ENCODE measurements at regions not wholly inside any gene's neighbourhood (a gene's known extent, or its start where the extent isn't known, plus 50 kb on each side); places are given as distances from the start of the nearest gene placed in this dataset.
"Not testable (repeated sequence)": the region's sequence is repeated elsewhere in the genome, so short reads cannot be mapped to it uniquely, and the experiment has no call there.

DNA sequence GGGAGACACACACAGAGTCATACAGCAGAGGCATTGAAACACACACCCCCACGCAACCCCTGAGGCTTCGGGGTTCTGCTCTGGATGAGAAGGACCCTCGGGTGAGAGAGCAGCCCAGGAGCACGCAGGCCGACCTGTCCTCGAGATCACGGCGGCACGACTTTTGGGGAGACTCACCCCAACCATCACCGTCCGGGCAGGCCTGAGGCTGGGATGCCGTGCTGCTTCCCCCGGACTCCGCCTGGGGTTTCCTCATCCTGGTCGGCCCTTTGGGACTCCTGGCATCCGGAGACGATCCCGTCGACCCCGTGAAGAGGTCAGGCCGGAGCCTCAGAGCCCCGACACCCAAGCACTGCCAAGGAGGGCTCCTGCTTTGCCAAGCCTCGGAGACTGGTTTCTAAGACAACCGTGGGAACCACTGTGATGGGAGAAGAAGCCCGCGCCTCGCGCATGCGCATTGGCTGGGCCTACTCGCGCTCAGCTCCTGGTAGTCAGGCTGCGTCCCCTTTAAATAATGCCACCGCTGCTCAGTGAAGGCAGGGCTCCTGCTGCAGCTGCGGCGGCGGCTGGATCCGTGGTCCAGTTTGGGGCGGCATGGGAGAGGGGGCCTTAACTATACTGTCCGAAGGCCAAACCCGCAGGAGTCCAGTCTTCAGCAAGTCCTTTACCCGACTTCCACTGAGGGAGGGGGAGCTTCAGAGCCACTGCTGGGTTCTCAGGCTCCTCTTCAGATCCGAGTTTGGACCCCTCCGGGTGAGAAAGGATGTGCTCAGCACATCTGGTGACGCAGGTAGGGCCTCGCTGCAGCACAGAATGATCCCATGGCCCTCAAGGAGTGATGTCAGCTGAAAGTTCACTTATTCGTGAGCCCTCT is 171.4 kb upstream of the ZNF337 start:
- peaks cover 9% of the 10 kb centered on the region for H3K4me1 ChIP-seq (ENCODE audit: insufficient read depth, low read length)
- peak overlapping the region; percentile 97 for H3K4me2 ChIP-seq (ENCODE audit: insufficient read depth, low read length)
- H3K4me3 ChIP-seq (ENCODE audit: insufficient read depth, low read length): peak overlapping the region; percentile 75
- no peaks in the 10 kb centered on the region for H3K79me2 ChIP-seq (ENCODE audit: insufficient read depth, low read length)
- no peaks in the 10 kb centered on the region for H3K36me3 ChIP-seq (ENCODE audit: insufficient read depth, low read length)
- DNase-seq (ENCODE audit: insufficient read length, low spot score, missing footprints): peak; percentile 95
- no peak for TF ChIP-seq CTCF (IDR thresholded peaks at IDR 0.05; ENCODE audit: extremely low read depth, low read depth, low read length)
- H2AFZ ChIP-seq (ENCODE audit: low read length): peak overlapping the region; percentile 99
- no peak overlapping the region for H3K27ac ChIP-seq (ENCODE audit: low read depth, low read length)
- H3K27me3 ChIP-seq (ENCODE audit: insufficient read depth, low read length): no peaks in the 10 kb centered on the region
- H4K20me1 ChIP-seq (ENCODE audit: insufficient read depth, low read length): no peaks in the 10 kb centered on the region
- H3K9me3 ChIP-seq (ENCODE audit: low read depth, low read length): no peaks in the 10 kb centered on the region

DNA sequence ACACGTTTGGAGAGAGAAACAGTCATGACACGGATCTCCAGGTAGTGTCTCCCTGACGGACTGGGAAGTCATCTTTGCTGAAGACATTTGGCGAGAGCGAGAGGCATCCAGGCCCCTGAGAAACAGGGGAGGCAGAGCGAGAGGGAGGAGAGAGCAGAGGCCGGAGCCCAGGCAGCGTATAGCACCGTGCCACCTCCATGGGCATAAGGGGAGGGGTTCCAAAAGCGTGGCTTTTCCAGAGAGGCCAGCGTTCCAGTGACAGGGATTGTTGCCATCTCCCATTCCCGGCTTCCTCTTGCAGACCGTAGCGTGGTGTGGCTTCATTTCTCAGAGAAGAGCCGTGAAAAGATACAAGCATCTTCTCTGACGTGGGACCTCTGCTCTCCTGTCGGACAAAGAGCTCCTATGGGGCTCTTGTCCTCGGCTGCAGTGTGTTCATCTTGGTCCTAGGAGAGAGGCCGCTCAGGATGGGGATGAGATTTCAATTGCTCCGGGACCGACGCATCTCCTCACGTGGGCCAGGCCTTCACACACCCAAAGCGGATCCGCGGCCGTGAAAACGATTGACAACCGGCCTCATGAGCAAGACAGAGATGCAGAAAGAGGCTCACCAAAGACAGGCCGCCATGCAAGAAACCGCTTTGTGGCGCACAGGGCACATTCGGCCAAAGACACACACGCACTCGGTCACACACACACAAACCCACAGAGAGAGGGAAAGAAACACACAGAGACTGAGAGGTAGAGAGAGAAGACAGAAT is 170.5 kb upstream of the ZNF337 start:
- DNase-seq (ENCODE audit: insufficient read length, low spot score, missing footprints); H3K27me3 ChIP-seq (ENCODE audit: insufficient read depth, low read length); H3K4me2 ChIP-seq (ENCODE audit: insufficient read depth, low read length); H3K79me2 ChIP-seq (ENCODE audit: insufficient read depth, low read length); H2AFZ ChIP-seq (ENCODE audit: low read length); H4K20me1 ChIP-seq (ENCODE audit: insufficient read depth, low read length); H3K27ac ChIP-seq (ENCODE audit: low read depth, low read length); H3K4me3 ChIP-seq (ENCODE audit: insufficient read depth, low read length); H3K36me3 ChIP-seq (ENCODE audit: insufficient read depth, low read length); H3K9me3 ChIP-seq (ENCODE audit: low read depth, low read length): not testable (repeated sequence)
- H3K4me1 ChIP-seq (ENCODE audit: insufficient read depth, low read length): peaks cover 15% of the 10 kb centered on the region

- DNase-seq (ENCODE audit: insufficient read length, low spot score, missing footprints): peak; percentile 87
- no peak for TF ChIP-seq CTCF (IDR thresholded peaks at IDR 0.05; ENCODE audit: extremely low read depth, low read depth, low read length)
- Histone ChIP-seq H3K27me3 (ENCODE audit: insufficient read depth, low read length) (peaks cover 10% of the 10 kb centered on the region), H2AFZ (ENCODE audit: low read length) (peak overlapping the region; percentile 96), H3K79me2 (ENCODE audit: insufficient read depth, low read length) (no peaks in the 10 kb centered on the region), H4K20me1 (ENCODE audit: insufficient read depth, low read length) (no peaks in the 10 kb centered on the region), H3K9me3 (ENCODE audit: low read depth, low read length) (no peaks in the 10 kb centered on the region), H3K4me1 (ENCODE audit: insufficient read depth, low read length) (peaks cover 22% of the 10 kb centered on the region), H3K36me3 (ENCODE audit: insufficient read depth, low read length) (no peaks in the 10 kb centered on the region), H3K4me2 (ENCODE audit: insufficient read depth, low read length) (peak overlapping the region; percentile 86), H3K27ac (ENCODE audit: low read depth, low read length) (no peak overlapping the region), H3K4me3 (ENCODE audit: insufficient read depth, low read length) (peak overlapping the region; percentile 70)
These were observed 169.3 kb upstream of the ZNF337 start for GRCh38 chr20:25865715-25866656.

GRCh38 chr20:25864963-25865714 is 168.5 kb upstream of the ZNF337 start:
- H3K27me3 ChIP-seq (ENCODE audit: insufficient read depth, low read length): peaks cover 18% of the 10 kb centered on the region
- H3K4me2 ChIP-seq (ENCODE audit: insufficient read depth, low read length): peak overlapping the region; percentile 86
- H3K79me2 ChIP-seq (ENCODE audit: insufficient read depth, low read length); DNase-seq (ENCODE audit: insufficient read length, low spot score, missing footprints); H3K36me3 ChIP-seq (ENCODE audit: insufficient read depth, low read length); H3K9me3 ChIP-seq (ENCODE audit: low read depth, low read length); H4K20me1 ChIP-seq (ENCODE audit: insufficient read depth, low read length); H3K27ac ChIP-seq (ENCODE audit: low read depth, low read length): not testable (repeated sequence)
- H3K4me1 ChIP-seq (ENCODE audit: insufficient read depth, low read length): peaks cover 22% of the 10 kb centered on the region
- peak overlapping the region; percentile 96 for H2AFZ ChIP-seq (ENCODE audit: low read length)
- H3K4me3 ChIP-seq (ENCODE audit: insufficient read depth, low read length): peak overlapping the region; percentile 70

Data from osteoblast (primary cell).